Spleen (tissue), 7 donors: ENCODE measurements at regions not wholly inside any gene's neighbourhood (a gene's known extent, or its start where the extent isn't known, plus 50 kb on each side); places are given as distances from the start of the nearest gene placed in this dataset.

Source experiments
- POLR2A ChIP-seq, 3 donors: fragments of 450-650 bp; IDR thresholded peaks; one replicate each; pipeline ENCODE4 v1.5.1; 2017; ENCODE audit warnings: antibody characterized with exemption in 3 of 3, mild to moderate bottlenecking in 1 of 3
- POLR2AphosphoS5 ChIP-seq, 3 donors: sonication (generic); formaldehyde crosslinking; IDR thresholded peaks; one replicate each; pipeline ENCODE4 v1.5.1; 2017; ENCODE audit warnings: antibody characterized with exemption in 3 of 3
- TF ChIP-seq, protein P1 (sequence below), 11 experiments: fragments of 200-600 bp in 7 of 11; fragments of 450-650 bp in 4 of 11; sonication (generic) in 4 of 11; IDR thresholded peaks in 8 of 11; conservative IDR thresholded peaks in 3 of 11; 1 replicate in 7 of 11; 2 replicates in 4 of 11; pipeline versions ENCODE4 v1.4.0 to v1.8.0; 2016 to 2021; ENCODE audit warnings: antibody characterized with exemption in 11 of 11, inconsistent platforms in 4 of 11, mild to moderate bottlenecking in 1 of 11
- donor health status: DM: no; HTN: no; CAD: no; lungs with moderate emphysema.
- donor health status: DM: no; HTN: no; CAD: no.
- donor health status: DM: no; HTN: no; CAD: no.

- TF ChIP-seq, protein P1, sequence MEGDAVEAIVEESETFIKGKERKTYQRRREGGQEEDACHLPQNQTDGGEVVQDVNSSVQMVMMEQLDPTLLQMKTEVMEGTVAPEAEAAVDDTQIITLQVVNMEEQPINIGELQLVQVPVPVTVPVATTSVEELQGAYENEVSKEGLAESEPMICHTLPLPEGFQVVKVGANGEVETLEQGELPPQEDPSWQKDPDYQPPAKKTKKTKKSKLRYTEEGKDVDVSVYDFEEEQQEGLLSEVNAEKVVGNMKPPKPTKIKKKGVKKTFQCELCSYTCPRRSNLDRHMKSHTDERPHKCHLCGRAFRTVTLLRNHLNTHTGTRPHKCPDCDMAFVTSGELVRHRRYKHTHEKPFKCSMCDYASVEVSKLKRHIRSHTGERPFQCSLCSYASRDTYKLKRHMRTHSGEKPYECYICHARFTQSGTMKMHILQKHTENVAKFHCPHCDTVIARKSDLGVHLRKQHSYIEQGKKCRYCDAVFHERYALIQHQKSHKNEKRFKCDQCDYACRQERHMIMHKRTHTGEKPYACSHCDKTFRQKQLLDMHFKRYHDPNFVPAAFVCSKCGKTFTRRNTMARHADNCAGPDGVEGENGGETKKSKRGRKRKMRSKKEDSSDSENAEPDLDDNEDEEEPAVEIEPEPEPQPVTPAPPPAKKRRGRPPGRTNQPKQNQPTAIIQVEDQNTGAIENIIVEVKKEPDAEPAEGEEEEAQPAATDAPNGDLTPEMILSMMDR (IDR thresholded peaks at IDR 0.05 in 8 of 11, conservative IDR thresholded peaks at IDR 0.05 in 3 of 11): no peak
- TF ChIP-seq POLR2A (IDR thresholded peaks at IDR 0.05) (no peak), POLR2AphosphoS5 (IDR thresholded peaks at IDR 0.05) (no peak)
These were observed 102.9 kb upstream of the PIK3R1 start for GRCh38 chr5:68112658-68113057.
